ENCODE measurements at regions not wholly inside any gene's neighbourhood (a gene's known extent, or its start where the extent isn't known, plus 50 kb on each side); places are given as distances from the start of the nearest gene placed in this dataset.

DNA sequence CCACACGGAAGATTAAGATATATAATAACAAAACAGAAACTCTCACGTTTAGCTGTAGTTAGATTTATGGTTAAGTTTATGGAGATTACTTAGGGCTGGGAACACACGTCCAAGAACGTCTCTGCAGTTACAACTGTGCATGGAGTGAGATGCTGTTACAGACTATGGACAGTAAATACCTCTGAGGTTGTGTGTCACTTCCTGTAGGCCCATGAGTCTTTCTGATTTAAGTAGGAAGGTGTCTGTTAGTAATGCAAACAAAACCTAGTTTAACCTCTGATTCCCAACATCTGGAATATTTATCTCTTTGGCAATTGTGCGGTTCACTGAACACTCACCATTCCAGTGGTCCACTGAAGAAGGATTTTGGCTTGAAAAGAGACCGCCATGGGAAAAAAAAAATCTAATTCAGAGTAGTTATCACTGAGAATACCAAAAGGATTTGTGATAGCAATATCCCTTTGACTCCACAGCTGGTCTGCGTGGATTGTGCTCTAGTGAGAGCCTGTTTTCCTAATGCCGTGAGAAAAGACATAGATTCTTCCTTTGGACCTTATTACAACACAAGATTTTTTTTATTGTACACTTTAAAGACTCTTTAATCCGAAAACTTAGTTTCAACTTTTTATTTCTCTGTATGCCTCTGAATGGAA lies 478.2 kb upstream of the CITED2 start:
- DNase-seq (ENCODE audit: low read depth) = peak; percentile 95

DNA sequence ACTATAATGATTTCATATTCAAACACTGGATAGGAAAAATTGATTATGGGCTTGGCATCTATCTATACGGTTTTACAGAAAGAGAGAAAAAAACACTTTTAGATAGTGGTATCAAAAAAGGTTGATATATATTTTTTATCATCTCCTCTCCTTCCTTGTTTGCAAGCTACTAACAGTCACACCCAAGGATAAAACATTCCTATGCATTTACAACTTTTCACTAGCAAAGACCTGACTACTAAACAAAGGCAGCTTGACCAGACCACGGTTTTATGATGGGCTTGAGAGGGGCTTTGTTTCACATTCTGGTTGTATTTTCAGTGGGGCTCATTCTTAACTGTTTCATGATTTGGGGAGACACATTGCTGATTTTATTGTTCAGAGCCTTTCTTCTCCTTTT lies 477.6 kb upstream of the CITED2 start:
- no peak for DNase-seq (ENCODE audit: low read depth)

DNA sequence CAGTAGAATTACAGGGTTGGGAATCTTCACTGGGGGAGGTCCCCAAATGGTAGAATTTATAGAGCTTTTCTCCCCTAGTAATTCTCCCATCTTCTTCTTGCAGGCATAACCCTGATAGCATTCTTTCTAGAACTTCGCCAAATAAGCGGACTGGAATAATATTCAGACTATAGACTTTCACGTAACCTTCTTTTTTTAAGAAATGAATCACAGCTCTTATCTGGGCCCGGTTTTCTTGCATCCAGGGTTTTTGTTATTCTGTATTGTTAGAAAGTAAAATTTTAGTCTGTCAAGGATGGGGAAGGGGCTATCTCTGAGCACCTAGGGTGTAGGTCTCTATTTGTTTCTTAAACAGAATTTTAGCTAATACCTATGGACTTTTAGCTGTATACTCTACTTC lies 476.8 kb upstream of the CITED2 start:
- peak; percentile 19 for DNase-seq (ENCODE audit: low read depth)

DNA sequence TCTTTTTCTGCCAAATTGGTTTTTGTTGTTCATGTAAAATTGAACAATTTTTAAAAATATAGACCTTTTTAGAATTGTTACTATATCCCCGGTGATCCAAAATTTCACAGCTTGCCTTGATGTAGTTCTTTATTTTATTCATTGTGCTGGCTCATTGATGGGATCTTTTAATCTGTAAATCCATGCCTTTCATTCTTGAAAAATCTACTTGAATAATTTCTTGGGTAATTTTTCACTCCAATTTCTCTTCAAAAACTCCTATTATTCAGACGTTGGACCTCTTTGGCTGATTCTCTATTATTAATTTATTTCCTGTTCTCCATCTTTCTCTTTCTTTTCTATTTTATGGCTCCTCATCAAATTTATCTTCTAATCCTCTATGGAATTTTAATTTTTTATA lies 476.1 kb upstream of the CITED2 start:
- no peak for DNase-seq (ENCODE audit: low read depth)

DNA sequence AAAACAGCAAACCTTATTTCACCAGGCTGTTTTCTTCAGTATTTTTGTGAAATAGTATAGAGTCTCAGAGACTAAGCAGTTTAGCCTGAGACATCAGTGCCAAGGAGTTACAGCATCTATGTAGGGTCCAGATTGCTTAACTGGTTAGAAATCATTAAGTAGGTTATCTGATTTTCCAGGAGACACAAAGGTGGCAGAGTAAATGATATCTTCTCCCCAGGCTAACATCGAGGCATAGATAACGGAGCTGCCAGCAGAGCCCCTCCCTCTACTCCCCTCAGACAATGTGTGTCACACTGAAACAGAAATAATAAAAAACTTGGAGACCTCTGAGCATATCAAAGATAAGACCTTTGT lies 473.0 kb upstream of the CITED2 start:
- DNase-seq (ENCODE audit: low read depth) = peak; percentile 50

DNA sequence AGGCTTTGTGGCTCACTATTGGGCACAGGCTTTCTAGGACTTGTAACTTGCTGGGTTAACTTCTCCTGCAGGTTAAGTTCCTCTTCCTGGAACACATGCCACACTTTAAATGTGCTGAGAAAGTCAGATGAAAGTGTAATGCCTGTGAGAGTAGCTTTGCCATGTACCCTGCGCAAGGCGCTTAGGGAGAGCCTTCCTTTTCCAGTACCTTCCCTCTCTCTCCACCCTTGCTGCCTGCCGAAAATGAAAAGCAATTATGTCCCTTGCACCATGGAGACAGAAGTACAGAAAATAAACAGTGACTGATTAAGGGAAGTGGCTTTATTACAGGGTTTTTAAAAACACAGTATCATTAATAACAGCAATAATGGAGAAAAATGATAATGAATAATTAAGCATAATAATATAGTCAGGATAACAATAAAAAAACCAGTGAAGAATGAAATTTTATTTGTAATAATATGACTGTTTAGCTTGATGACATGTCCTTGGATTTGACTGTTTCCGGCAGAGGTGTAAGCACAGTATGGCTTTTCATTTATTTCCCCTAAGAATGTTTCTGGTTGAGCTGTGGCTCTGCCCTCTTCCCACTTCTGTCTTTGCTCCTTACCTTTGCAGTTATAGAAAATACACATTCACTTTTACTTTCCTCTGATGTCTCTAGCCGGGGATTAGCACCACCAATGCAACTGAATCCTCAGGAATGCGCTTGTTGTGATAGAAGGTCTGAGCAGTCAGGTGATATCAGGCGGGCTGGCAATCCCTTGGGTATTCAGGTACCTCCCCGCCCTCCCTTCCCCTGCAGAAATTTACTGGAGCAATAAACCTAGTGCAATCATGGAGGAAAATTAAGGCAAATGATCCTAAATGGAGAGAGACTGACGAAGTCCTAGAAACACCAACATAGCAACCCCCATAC lies 472.3 kb upstream of the CITED2 start:
- DNase-seq (ENCODE audit: low read depth) = peak; percentile 33

DNA sequence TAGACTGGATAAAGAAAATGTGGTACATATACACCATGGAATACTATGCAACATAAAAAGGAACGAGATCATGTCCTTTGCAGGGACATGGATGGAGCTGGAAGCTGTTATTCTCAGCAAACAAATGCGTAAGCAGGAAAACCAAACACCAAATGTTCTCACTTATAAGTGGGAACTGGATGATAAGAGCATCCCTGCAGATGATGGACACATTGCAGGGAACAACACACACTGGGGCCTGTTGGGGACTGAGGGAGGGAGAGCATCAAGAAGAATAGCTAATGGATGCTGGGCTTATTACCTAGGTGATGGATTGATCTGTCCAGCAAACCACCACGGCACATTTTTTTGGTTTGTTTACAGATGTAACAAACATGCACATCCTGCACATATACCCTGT lies 470.5 kb upstream of the CITED2 start:
- no peak for DNase-seq (ENCODE audit: low read depth)

DNA sequence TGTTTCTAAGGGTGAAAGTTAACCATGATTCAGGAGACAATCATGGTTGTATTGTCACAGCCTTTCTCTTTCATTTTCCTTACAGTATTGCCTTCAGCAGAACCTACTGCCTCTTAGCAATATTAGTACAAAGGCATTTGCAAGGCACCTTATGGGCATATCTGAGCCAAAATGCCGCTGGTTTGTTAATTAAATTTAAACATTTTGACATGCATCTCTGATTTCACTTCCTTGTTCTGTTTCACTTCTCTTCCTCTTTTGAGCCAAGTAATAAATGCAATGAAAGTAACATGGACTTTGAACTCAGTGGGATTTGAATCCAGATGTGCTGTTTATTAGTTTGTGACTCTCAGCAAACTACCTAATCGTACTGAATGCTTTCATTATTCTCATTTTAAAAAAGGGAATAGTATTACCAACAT lies 467.4 kb upstream of the CITED2 start:
- no peak for DNase-seq (ENCODE audit: low read depth)

DNA sequence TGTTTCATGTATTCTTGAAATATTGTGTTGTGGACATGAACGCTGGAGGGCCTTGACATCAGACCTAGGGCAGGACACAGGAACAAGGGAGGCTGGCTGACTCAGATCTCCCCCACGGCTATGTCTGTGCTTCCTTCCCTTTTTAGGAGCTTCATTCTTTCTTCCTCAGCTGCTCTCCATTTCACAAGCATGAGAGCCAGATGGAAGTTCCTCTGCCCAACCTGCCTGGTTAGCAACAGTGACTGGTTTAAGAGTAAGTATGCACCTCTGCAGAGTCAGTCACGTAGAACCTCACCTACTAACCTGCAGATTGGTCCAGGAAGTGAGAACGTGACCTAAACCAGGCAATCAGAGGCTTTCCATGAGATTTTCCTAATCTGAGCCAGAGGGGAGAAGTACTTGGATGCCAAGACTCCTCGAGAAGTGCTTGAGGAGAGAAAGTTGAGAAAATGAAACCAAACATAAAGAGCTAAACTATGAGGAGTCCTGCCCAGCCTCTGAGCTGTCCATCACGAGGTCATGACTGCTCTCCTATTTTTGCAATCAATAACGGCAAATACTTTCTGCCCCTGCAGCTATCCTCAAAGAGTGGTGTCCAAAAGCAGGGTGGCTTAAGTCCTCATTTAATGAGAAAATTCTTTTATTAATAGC lies 465.2 kb upstream of the CITED2 start:
- no peak for DNase-seq (ENCODE audit: low read depth)

DNA sequence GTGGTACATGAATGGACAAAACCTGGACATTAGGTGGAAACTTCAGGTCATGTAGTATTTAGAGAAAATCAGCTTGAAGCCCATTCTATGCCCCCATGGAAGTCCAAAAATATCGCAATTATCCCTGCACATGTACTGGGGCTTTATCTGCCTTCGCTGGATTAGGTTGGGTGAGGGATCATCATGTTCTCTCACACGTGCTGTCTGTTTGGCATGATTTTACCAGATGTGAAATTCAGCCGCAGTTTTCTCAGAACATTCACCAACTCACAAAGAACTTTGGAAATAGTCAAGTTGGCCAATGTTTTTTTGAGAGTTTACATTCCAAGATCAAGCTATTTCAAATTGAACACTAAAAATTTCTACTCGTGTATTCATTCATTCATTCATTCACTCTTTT lies 459.8 kb upstream of the CITED2 start:
- no peak for DNase-seq (ENCODE audit: low read depth)

DNA sequence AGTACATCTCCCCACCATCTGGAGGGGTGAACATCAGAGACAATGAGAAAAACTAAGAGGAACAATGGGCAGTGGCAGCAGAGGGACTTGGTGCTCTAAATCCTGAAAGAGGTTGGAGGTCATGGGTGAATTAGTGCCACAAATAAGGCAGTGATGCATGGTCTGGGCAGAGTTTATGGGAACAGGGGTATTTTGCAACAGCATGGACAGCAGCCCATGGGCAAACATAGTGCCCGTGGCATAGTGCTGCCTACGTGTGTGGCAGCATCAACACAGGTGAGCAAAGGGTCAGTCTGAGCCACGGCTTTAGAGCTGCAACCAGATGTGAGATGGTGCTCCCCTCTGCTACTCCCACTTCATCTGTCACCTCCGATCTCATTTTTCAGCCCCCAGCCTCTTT lies 459.1 kb upstream of the CITED2 start:
- DNase-seq (ENCODE audit: low read depth) = no peak

DNA sequence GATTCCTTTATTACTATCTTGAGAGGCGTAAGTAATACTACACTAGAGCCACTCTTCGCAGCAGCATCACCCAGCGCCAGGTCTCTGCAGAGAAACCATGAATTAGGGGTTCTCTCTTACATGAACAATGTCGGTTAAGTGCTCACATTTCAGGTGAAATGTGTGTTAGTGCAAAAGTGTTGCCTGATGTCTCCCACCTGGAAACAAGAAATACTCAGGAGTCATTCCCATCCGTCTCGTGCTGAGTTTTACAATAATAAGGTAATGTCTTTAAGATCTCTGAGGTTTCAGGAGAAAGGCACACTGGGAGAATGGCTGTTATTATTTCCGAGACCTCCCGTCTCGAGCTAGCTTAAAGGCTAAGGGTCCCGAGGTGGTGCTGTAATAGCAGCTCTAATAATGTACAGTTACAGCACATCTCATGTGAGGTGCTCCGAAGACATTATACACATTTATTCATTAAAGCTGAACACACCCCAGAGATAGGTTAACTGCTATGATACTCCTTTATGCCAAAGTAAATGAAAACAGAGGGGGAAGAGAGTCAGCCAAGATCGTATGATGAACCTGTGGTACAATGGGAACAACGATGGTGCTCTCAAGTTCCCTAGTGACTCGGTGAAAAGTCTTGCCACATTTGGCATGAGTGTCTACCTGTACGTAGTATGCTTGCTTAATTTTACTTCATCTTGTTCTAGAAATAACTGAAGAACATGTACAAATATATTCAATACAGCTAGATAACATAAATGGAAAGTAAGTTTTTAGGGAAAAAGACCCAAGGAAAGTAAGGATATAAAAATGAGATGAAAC lies 458.3 kb upstream of the CITED2 start:
- DNase-seq (ENCODE audit: low read depth) = no peak

DNA sequence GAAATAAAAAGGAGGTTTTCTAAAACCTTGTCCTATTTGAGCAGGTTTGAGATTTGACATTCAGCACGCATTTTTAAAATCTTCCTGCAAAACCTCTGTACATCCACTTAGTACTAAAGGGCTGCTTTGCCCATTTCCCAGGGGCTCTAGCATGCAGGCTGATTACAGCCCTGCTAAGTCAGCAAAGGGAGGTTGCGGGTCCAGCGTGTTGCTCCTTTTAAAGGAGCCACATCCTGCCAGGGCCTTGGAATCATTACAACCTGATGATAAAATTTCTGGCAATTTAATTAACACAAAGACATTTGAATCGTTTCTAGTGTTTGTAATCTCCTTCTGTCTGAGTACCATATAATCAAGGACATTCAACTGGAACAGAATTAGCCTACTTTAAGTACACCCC lies 455.1 kb upstream of the CITED2 start:
- DNase-seq (ENCODE audit: low read depth) = no peak

DNA sequence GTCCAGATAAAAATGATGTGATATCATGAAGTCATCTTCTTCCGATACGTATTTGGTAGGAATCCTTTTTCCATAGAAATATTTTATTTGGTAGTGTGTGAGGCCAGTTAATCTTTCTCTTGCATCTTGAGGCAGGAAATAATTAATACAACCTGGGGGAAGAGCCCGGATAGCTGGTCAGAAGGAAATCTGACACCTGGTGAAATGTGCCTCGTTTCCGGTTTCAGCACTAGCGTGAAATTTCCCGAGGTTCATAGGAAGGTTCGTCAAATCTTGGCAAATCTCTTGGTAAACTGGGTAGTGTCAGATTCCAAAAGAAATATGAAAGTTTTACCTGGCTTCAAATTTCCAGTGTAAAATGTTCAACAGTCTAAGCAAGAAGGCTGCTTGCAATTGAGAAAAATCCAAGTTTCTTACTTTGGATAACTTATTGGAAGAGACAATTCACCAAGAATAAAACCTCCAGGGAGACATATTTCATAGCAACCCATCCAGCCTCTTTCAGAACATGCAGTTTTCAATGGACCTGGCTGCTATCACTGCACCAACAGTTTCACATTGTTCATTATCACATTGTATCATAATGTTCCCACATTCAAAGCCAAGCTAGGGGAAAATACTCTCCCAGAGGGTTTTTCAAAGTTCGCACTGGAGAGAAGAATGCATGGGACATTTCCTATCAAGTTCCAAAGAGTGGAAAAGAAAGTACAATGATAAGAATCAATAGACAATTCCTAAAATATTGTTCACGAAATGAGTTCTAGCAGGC lies 454.5 kb upstream of the CITED2 start:
- DNase-seq (ENCODE audit: low read depth) = no peak

DNA sequence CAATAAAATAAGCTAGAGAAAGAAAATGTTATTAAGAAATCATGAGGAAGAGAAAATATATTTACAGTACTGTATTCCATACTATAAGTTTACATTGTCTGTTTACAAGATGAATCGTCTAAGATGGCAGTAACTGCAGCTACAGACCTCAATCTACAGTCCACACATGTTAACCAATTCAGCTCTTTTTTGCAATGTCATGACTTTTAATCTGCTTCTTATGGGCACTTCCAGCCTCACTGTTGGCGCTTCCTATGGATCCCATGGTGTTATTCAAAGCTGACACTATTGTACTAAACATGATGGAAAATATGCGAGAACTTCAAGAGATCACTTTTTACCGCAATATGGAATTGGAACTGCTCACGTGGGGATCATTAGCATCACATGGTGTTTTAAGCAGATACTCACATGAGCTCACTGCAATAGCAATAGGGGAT lies 451.5 kb upstream of the CITED2 start:
- no peak for DNase-seq (ENCODE audit: low read depth)

DNA sequence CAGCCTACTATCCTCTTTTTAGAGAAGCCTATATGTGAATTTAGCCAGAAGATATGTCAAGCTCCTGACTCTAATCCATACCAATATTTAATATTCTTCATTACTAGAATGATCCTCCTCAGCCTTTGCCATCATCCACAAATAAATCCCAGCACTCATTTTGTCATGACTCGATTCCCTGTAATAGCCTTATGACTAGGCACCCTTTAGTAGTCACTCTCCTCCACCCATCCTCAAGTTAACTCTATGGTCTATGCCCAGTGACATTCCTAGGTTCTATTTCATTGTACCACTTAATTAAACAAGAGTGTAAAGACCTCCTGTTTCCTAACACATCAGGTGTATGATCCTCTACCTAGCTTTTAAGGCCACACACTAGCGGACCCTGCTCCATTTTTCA lies 450.4 kb upstream of the CITED2 start:
- no peak for DNase-seq (ENCODE audit: low read depth)

DNA sequence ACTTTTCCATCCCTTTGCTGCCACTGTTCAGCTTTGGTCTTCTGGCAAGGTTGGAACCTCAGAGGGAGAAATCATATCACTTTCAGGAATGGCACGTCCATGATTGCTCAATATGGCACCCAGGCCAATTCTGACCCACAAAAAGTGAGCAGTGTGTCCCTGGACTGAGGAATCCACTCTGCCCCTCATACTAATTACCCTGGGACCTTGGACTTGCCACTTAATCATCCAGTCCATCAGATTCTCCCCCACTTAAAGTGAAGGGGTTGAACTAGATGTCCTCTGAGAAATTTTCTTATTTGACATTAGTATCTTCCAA lies 449.3 kb upstream of the CITED2 start:
- no peak for DNase-seq (ENCODE audit: low read depth)

DNA sequence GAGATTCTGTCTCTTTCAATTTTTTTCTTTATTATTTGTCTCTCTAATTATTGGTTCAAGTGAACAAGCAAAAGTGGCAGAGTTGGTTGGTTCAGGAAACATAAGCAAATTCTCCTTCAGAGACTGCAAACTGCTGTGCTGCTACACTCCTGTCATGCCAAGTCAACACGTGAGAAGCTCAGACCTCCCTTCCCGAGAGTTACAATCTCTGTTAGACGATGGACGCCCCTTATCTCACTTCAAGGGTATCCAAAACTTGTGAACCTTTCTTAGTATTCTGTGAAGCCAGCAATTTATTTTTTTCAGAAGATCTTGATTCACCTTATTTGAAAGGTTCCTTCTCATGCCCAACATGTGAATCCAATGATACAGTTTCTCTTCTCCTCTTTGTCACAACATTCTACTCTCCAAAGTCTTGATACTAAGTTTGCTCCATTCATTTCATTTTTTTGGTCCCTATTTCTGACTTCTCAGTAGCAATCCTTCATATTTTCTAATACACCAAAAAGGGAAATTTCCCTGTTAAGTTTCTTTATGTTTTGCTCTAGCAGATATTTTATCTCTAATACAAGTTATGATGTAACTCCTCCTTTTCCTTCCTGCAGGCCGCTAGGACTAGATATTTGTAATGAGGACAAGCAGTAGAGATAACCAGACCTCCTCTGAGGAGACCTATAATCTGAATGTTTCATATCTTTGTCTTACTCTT lies 448.8 kb upstream of the CITED2 start:
- DNase-seq (ENCODE audit: low read depth) = peak; percentile 29

DNA sequence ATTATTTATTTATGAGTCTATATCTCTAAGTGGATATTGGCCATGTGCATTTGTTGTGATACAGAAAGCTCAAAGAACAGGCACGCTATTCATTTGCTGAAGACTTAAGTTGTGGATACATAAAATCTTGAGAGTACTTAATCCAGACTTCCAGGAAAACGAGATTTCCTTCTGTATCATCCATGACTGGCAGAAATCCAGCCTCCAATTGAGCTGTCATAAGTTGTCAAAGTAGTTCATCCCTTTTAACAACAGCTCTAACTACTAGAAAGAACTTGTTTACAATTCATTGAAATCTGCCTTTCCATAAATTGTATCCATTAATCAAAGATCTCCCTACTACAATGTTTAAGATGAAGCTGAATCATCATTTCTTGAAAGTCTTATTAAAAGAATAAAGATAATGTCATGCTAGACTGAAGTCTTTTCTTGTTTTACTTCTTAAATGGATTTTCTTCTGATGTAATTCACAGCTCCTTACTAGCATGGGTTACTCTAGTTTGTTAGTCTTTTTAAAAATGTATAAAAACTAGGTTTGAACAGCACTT lies 447.3 kb upstream of the CITED2 start:
- peak; percentile 6 for DNase-seq (ENCODE audit: low read depth)

DNA sequence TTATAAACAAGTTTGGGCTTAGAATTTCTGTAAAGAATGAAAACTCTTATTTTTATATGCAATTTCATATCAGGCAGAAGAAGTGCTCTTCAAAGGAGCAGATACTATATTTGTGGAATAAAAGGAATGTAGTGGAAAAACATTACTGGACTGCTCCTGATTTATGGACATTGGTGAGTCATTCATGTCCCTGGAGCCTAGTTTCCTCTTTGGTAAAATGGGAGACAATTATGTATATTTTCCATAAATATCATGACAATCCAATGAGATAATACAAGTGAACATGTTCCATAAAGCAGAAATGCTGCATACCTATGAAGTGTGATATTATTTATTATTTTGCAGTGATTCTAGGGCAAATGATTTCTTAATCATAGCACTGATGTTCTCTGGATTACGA lies 445.8 kb upstream of the CITED2 start:
- DNase-seq (ENCODE audit: low read depth) = peak; percentile 70

DNA sequence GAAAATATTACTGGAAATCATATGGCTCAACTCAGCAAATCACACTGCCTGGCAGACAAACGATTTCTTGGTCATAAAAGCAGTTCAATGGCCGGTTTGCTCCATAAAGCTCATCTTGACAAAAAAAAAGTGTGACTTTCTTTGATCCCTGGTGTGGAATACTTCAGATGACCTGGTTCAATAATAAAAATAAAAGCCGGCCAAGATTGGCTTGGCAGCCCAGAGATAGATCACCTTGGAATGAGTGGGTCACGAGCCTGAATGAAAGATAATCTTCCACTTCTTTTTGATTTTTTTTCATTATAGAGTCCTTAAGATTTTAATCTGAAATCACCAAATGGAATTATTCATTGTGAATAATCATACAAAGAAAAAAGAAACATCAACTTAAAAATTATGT lies 445.3 kb upstream of the CITED2 start:
- DNase-seq (ENCODE audit: low read depth) = no peak
